ENCODE measurements at regions not wholly inside any gene's neighbourhood (a gene's known extent, or its start where the extent isn't known, plus 50 kb on each side); places are given as distances from the start of the nearest gene placed in this dataset.

DNA sequence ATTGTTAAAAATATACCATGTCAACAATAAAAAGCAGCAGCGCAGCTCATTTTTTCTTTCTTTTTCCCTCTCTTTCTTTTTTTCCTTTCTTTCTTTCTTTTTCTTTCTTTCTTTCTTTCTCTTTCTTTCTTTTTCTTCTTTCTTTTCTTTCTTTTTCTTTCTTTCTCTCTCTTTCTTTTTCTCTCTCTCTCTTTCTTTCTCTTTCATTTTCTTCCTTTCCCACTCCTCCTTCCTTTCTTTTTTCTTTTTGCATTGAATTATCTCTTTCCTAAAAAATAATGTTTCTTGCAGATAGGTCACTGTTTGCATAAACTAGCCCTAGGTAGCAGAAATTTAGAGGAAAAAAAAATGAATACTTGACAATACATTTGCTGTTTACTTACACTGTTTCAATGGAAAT, 755.1 kb upstream of the COBL start:
- TF ChIP-seq POLR2A (IDR thresholded peaks at IDR 0.05) = no peak
- TF ChIP-seq, protein P1, sequence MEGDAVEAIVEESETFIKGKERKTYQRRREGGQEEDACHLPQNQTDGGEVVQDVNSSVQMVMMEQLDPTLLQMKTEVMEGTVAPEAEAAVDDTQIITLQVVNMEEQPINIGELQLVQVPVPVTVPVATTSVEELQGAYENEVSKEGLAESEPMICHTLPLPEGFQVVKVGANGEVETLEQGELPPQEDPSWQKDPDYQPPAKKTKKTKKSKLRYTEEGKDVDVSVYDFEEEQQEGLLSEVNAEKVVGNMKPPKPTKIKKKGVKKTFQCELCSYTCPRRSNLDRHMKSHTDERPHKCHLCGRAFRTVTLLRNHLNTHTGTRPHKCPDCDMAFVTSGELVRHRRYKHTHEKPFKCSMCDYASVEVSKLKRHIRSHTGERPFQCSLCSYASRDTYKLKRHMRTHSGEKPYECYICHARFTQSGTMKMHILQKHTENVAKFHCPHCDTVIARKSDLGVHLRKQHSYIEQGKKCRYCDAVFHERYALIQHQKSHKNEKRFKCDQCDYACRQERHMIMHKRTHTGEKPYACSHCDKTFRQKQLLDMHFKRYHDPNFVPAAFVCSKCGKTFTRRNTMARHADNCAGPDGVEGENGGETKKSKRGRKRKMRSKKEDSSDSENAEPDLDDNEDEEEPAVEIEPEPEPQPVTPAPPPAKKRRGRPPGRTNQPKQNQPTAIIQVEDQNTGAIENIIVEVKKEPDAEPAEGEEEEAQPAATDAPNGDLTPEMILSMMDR (IDR thresholded peaks at IDR 0.05) = no peak
- TF ChIP-seq POLR2AphosphoS5 (IDR thresholded peaks at IDR 0.05) = no peak
